ENCODE measurements at regions not wholly inside any gene's neighbourhood (a gene's known extent, or its start where the extent isn't known, plus 50 kb on each side); places are given as distances from the start of the nearest gene placed in this dataset.

GRCh38 chr6:166861304-166861703, 95.0 kb downstream of the RNASET2 start:
- Histone ChIP-seq H3K4me1 (peaks cover 26% of the 10 kb centered on the region), H3K4me2 (no peak overlapping the region), H3K4me3 (no peak overlapping the region), H3K9me3 (no peaks in the 10 kb centered on the region), H3K27me3 (peaks cover 26% of the 10 kb centered on the region), H3K36me3 (no peaks in the 10 kb centered on the region), H3K9ac (no peak overlapping the region), H4K20me1 (peaks cover 6% of the 10 kb centered on the region; the same call in 1 of the 2 replicates), H3K27ac (no peak overlapping the region)
- TF ChIP-seq Cebpa-rat (IDR thresholded peaks at IDR 0.05) = no peak

- H3K4me1 ChIP-seq = peaks cover 26% of the 10 kb centered on the region
- TF ChIP-seq Cebpa-rat (IDR thresholded peaks at IDR 0.05) = no peak
- H3K9me3 ChIP-seq = no peaks in the 10 kb centered on the region
- no peak overlapping the region for H3K9ac ChIP-seq
- no peaks in the 10 kb centered on the region for H3K36me3 ChIP-seq
- H4K20me1 ChIP-seq = peaks cover 6% of the 10 kb centered on the region; the same call in 1 of the 2 replicates
- H3K27ac ChIP-seq = no peak overlapping the region
- peaks cover 26% of the 10 kb centered on the region for H3K27me3 ChIP-seq
- no peak overlapping the region for H3K4me3 ChIP-seq
- no peak overlapping the region for H3K4me2 ChIP-seq
Measured at GRCh38 chr6:166860392-166860791, 96.0 kb downstream of the RNASET2 start.

GRCh38 chr6:166855416-166855815, 100.9 kb downstream of the RNASET2 start:
- H3K4me3 ChIP-seq = no peak overlapping the region
- H3K9ac ChIP-seq = no peak overlapping the region
- TF ChIP-seq Cebpa-rat (IDR thresholded peaks at IDR 0.05) = no peak
- H4K20me1 ChIP-seq = no peaks in the 10 kb centered on the region
- H3K9me3 ChIP-seq = no peaks in the 10 kb centered on the region
- H3K4me2 ChIP-seq = no peak overlapping the region
- peaks cover 27% of the 10 kb centered on the region for H3K4me1 ChIP-seq
- H3K36me3 ChIP-seq = no peaks in the 10 kb centered on the region
- H3K27me3 ChIP-seq = no peaks in the 10 kb centered on the region
- H3K27ac ChIP-seq = no peak overlapping the region

- Histone ChIP-seq H3K27ac (no peak overlapping the region), H3K4me1 (peaks cover 44% of the 10 kb centered on the region), H3K36me3 (no peaks in the 10 kb centered on the region), H3K9me3 (no peaks in the 10 kb centered on the region), H3K9ac (no peak overlapping the region), H4K20me1 (no peaks in the 10 kb centered on the region), H3K27me3 (no peaks in the 10 kb centered on the region), H3K4me2 (no peak overlapping the region), H3K4me3 (no peak overlapping the region)
- no peak for TF ChIP-seq Cebpa-rat (IDR thresholded peaks at IDR 0.05)
Measured at GRCh38 chr6:166853371-166854325, 102.7 kb downstream of the RNASET2 start.

- Histone ChIP-seq H4K20me1 (no peaks in the 10 kb centered on the region), H3K27me3 (no peaks in the 10 kb centered on the region), H3K27ac (peak overlapping the region; percentile 53; the same call in 1 of the 2 replicates), H3K9ac (no peak overlapping the region), H3K4me3 (no peak overlapping the region), H3K4me2 (peak overlapping the region; percentile 61), H3K36me3 (no peaks in the 10 kb centered on the region), H3K9me3 (no peaks in the 10 kb centered on the region), H3K4me1 (peaks cover 44% of the 10 kb centered on the region)
- no peak for TF ChIP-seq Cebpa-rat (IDR thresholded peaks at IDR 0.05)
Measured at GRCh38 chr6:166852451-166852975, 103.8 kb downstream of the RNASET2 start.

GRCh38 chr6:166851911-166852310, 104.4 kb downstream of the RNASET2 start:
- TF ChIP-seq Cebpa-rat (IDR thresholded peaks at IDR 0.05) = no peak

GRCh38 chr6:166851426-166851825, 104.9 kb downstream of the RNASET2 start:
- TF ChIP-seq Cebpa-rat (IDR thresholded peaks at IDR 0.05) = no peak
- no peaks in the 10 kb centered on the region for H3K9me3 ChIP-seq
- H3K27me3 ChIP-seq = no peaks in the 10 kb centered on the region
- H3K4me1 ChIP-seq = peaks cover 50% of the 10 kb centered on the region
- no peaks in the 10 kb centered on the region for H3K36me3 ChIP-seq
- H3K4me2 ChIP-seq = peak overlapping the region; percentile 54; the same call in 1 of the 2 replicates
- H4K20me1 ChIP-seq = no peaks in the 10 kb centered on the region
- H3K27ac ChIP-seq = no peak overlapping the region
- H3K4me3 ChIP-seq = no peak overlapping the region
- H3K9ac ChIP-seq = no peak overlapping the region

More at GRCh38 chr6:166851911-166852310, 104.4 kb downstream of the RNASET2 start:
- Histone ChIP-seq H3K27ac (no peak overlapping the region), H3K9ac (no peak overlapping the region), H3K36me3 (no peaks in the 10 kb centered on the region), H3K27me3 (no peaks in the 10 kb centered on the region), H3K4me2 (peak overlapping the region; percentile 61; the same call in 1 of the 2 replicates), H3K4me1 (peaks cover 45% of the 10 kb centered on the region), H3K9me3 (no peaks in the 10 kb centered on the region), H3K4me3 (no peak overlapping the region), H4K20me1 (no peaks in the 10 kb centered on the region)

- no peak for TF ChIP-seq Cebpa-rat (IDR thresholded peaks at IDR 0.05)
- Histone ChIP-seq H3K4me2 (peak overlapping the region; percentile 54), H3K9ac (no peak overlapping the region), H3K9me3 (no peaks in the 10 kb centered on the region), H3K36me3 (no peaks in the 10 kb centered on the region), H3K4me1 (peaks cover 56% of the 10 kb centered on the region), H4K20me1 (no peaks in the 10 kb centered on the region), H3K27me3 (no peaks in the 10 kb centered on the region), H3K4me3 (no peak overlapping the region), H3K27ac (peak overlapping the region; percentile 22; the same call in 1 of the 2 replicates)
Measured at GRCh38 chr6:166850677-166851076, 105.7 kb downstream of the RNASET2 start.

GRCh38 chr6:166849749-166850183, 106.6 kb downstream of the RNASET2 start:
- Histone ChIP-seq H3K4me3 (no peak overlapping the region), H3K36me3 (no peaks in the 10 kb centered on the region), H3K27me3 (no peaks in the 10 kb centered on the region), H4K20me1 (no peaks in the 10 kb centered on the region), H3K9ac (no peak overlapping the region), H3K9me3 (no peaks in the 10 kb centered on the region), H3K4me1 (peaks cover 56% of the 10 kb centered on the region), H3K4me2 (peak overlapping the region; percentile 54), H3K27ac (0 out of 2 replicates have a peak overlapping the region, but pooled peaks have one; percentile 13)
- TF ChIP-seq Cebpa-rat (IDR thresholded peaks at IDR 0.05) = no peak

Data from BLaER1 (cell line).